H1 (cell line): ENCODE measurements at regions not wholly inside any gene's neighbourhood (a gene's known extent, or its start where the extent isn't known, plus 50 kb on each side); places are given as distances from the start of the nearest gene placed in this dataset.

Experiments
- CTCF ChIP-seq, 3 experiments: IDR thresholded peaks; 1 replicate in 2 of 3; 2 replicates in 1 of 3; pipeline versions ENCODE4 v1.5.1 to v1.6.1; 2011; ENCODE audit warnings: low read length in 3 of 3, mild to moderate bottlenecking in 3 of 3, inconsistent platforms in 2 of 3, low read depth in 1 of 3, moderate library complexity in 1 of 3; ENCODE audit not compliant: insufficient read depth in 1 of 3; ENCODE audit errors: control extremely low read depth in 1 of 3
- POLR2AphosphoS5 ChIP-seq: IDR thresholded peaks from 2 replicates; pipeline ENCODE4 v1.6.1; 2011; ENCODE audit warnings: low read depth, low read length
- POU5F1 ChIP-seq: IDR thresholded peaks from 2 replicates; pipeline ENCODE4 v1.6.1; 2011; ENCODE audit warnings: low read depth, mild to moderate bottlenecking, low read length, moderate library complexity
- SIN3A ChIP-seq, 2 experiments: IDR thresholded peaks in 1 of 2; conservative IDR thresholded peaks in 1 of 2; 2 replicates each; pipeline ENCODE4 v1.6.1; 2011 to 2012; ENCODE audit warnings: low read length in 2 of 2, improper control_type of control experiment in 1 of 2, low read depth in 1 of 2, mild to moderate bottlenecking in 1 of 2
- TAF1 ChIP-seq: IDR thresholded peaks from 2 replicates; pipeline ENCODE4 v1.6.1; 2011; ENCODE audit warnings: mild to moderate bottlenecking, low read depth, low read length
- TAF7 ChIP-seq: optimal IDR thresholded peaks from 2 replicates; pipeline ENCODE3; 2011; ENCODE audit warnings: low read depth, mild to moderate bottlenecking, inconsistent platforms, low read length, moderate library complexity, borderline replicate concordance
- TF ChIP-seq, protein P1 (sequence below): IDR thresholded peaks from 2 replicates; pipeline ENCODE4 v1.6.1; 2012; ENCODE audit warnings: inconsistent platforms

- TF ChIP-seq, protein P1, sequence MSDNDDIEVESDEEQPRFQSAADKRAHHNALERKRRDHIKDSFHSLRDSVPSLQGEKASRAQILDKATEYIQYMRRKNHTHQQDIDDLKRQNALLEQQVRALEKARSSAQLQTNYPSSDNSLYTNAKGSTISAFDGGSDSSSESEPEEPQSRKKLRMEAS, result no peak
- TF ChIP-seq POLR2AphosphoS5, result no peak
- no peak for TF ChIP-seq CTCF (IDR thresholded peaks at IDR 0.05; ENCODE audit: control extremely low read depth in 1 of 3, insufficient read depth in 1 of 3, low read depth in 1 of 3, low read length in 3 of 3)
- TF ChIP-seq SIN3A (conservative IDR thresholded peaks at IDR 0.05 in 1 of 2, IDR thresholded peaks at IDR 0.05 in 1 of 2; ENCODE audit: low read depth in 1 of 2, low read length in 2 of 2), result no peak
- TF ChIP-seq TAF1, result no peak
- no peak for TF ChIP-seq POU5F1
- TF ChIP-seq TAF7, result no peak
Observed at GRCh38 chr18:27685091-27685490, 491.8 kb downstream of the CDH2 start.
